Small intestine (tissue), 7 donors: ENCODE measurements at regions not wholly inside any gene's neighbourhood (a gene's known extent, or its start where the extent isn't known, plus 50 kb on each side); places are given as distances from the start of the nearest gene placed in this dataset.

Source experiments
- DNase-seq, 2 donors: peaks; one replicate each; pipeline versions ENCODE4 v3.0.0 to v3.0.0-alpha.2; 2013
- FAIRE-seq: peaks from 2 replicates; lab custom pipeline; 2012; peaks lifted over from hg19 to GRCh38; lab: Jason Lieb, UNC
- H3K27ac ChIP-seq, 3 donors: one replicate each; pipeline ENCODE4 v1.5.1; 2013; ENCODE audit warnings: low read length in 2 of 3, mild to moderate bottlenecking in 2 of 3, control low read depth in 1 of 3, inconsistent platforms in 1 of 3, low read depth in 1 of 3, moderate library complexity in 1 of 3
- H3K27me3 ChIP-seq, 3 donors: one replicate each; pipeline ENCODE4 v1.6.1; 2013; ENCODE audit warnings: low read length in 3 of 3, inconsistent platforms in 1 of 3; ENCODE audit not compliant: control insufficient read depth in 3 of 3, insufficient read depth in 3 of 3
- H3K36me3 ChIP-seq, 3 donors: one replicate each; pipeline ENCODE4 v1.6.1; 2013; ENCODE audit warnings: low read length in 3 of 3, inconsistent platforms in 1 of 3, low read depth in 1 of 3, mild to moderate bottlenecking in 1 of 3, moderate library complexity in 1 of 3; ENCODE audit not compliant: control insufficient read depth in 3 of 3, insufficient read depth in 2 of 3
- H3K4me1 ChIP-seq, 3 donors: one replicate each; pipeline ENCODE4 v1.6.1; 2013; ENCODE audit warnings: low read length in 2 of 3, inconsistent platforms in 1 of 3, low read depth in 1 of 3, mild to moderate bottlenecking in 1 of 3, moderate library complexity in 1 of 3; ENCODE audit not compliant: control insufficient read depth in 3 of 3, insufficient read depth in 2 of 3
- H3K4me3 ChIP-seq, 3 donors: one replicate each; pipeline ENCODE4 v1.5.1; 2013; ENCODE audit warnings: low read length in 3 of 3, control low read depth in 1 of 3, inconsistent platforms in 1 of 3, low read depth in 1 of 3, mild to moderate bottlenecking in 1 of 3, moderate library complexity in 1 of 3
- H3K9me3 ChIP-seq, 2 donors: one replicate each; pipeline ENCODE4 v1.6.1; 2013; ENCODE audit warnings: low read depth in 1 of 2, low read length in 1 of 2; ENCODE audit not compliant: control insufficient read depth in 2 of 2, insufficient read depth in 1 of 2
- WGBS, 3 donors: extraction: QIAGEN DNeasy Blood & Tissue Kit; methylation state at CpG; one replicate each; pipeline ENCODE4 v1.1.7; 2013; 5-methylcytosine and 5-hydroxymethylcytosine counted together
- donor health status: healthy with polysubstance abuse.
- donor health status: control.
- donor health status: control.
- donor health status: Bipolar disorder and iron deficiency.
- donor health status: healthy.

GRCh38 chr10:130240409-130240808 is 104.2 kb downstream of the GLRX3 start:
- Histone ChIP-seq H3K4me3 (no peak overlapping the region), H3K9me3 (peaks cover 0 to 2% of the 10 kb centered on the region in 2 donors), H3K27me3 (peaks cover 0 to 2% (median 0%) of the 10 kb centered on the region in 3 donors), H3K36me3 (no peaks in the 10 kb centered on the region), H3K27ac (no peak overlapping the region), H3K4me1 (no peaks in the 10 kb centered on the region)
- FAIRE-seq = no peak
- DNase-seq = no peak
- 86 to 92% (median 90%) methylated on average over 2 of the region's 2 CpGs for WGBS, 3 donors

GRCh38 chr10:130242513-130242912 is 106.3 kb downstream of the GLRX3 start:
- Histone ChIP-seq H3K27ac (no peak overlapping the region), H3K27me3 (peaks cover 0 to 2% (median 0%) of the 10 kb centered on the region in 3 donors), H3K4me3 (no peak overlapping the region), H3K36me3 (no peaks in the 10 kb centered on the region), H3K9me3 (peaks cover 0 to 2% of the 10 kb centered on the region in 2 donors), H3K4me1 (no peaks in the 10 kb centered on the region)
- 46 to 53% (median 51%) methylated on average over 3 of the region's 3 CpGs for WGBS, 3 donors
- FAIRE-seq = no peak
- no peak for DNase-seq

GRCh38 chr10:130243015-130243414 is 106.8 kb downstream of the GLRX3 start:
- Histone ChIP-seq H3K27ac (no peak overlapping the region), H3K27me3 (peaks cover 0 to 2% (median 0%) of the 10 kb centered on the region in 3 donors), H3K36me3 (no peaks in the 10 kb centered on the region), H3K4me3 (no peak overlapping the region), H3K9me3 (peaks cover 0 to 2% of the 10 kb centered on the region in 2 donors), H3K4me1 (no peaks in the 10 kb centered on the region)
- FAIRE-seq = no peak
- no peak for DNase-seq
- WGBS, 3 donors = 66 to 86% (median 74%) methylated on average over 3 of the region's 3 CpGs

- H3K27ac ChIP-seq = no peak overlapping the region
- H3K36me3 ChIP-seq = no peaks in the 10 kb centered on the region
- H3K9me3 ChIP-seq = peaks cover 0 to 2% of the 10 kb centered on the region in 2 donors
- H3K4me3 ChIP-seq = no peak overlapping the region
- DNase-seq (no peak), FAIRE-seq (no peak)
- no peaks in the 10 kb centered on the region for H3K4me1 ChIP-seq
- 85 to 90% (median 86%) methylated on average over 16 of the region's 16 CpGs for WGBS, 3 donors
- H3K27me3 ChIP-seq = peaks cover 0 to 2% (median 0%) of the 10 kb centered on the region in 3 donors
Measured at GRCh38 chr10:130244031-130244927, 108.1 kb downstream of the GLRX3 start.

DNA sequence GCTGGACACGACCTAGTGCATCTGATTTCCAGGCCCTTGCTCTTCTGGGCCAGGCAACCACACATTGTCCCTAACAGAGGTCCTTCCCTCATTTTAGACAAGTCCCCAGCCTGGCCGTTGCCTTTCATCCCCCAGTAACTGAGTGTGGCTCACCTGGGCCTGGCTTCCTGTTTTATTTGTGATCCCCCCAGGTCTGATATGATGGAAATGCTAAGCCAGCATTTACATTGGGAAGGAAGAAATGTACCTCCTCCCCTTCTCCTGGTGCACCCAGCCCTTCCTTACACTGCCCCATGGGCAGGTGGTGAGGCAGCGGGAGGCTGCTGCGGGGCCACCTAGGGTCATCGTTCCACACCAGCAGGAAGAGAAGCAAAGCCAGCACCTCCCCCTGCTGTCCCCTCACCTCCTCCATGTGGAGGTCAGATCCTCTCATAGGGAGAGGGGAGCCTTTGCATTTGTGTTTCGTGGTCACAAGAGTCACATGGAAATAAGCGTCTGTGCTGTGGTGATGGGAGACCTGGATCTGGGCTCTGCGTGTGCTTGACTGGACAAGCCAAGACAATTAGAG is 108.8 kb downstream of the GLRX3 start:
- H3K4me3 ChIP-seq = no peak overlapping the region
- FAIRE-seq = no peak
- peaks cover 0 to 2% of the 10 kb centered on the region in 2 donors for H3K9me3 ChIP-seq
- no peaks in the 10 kb centered on the region for H3K36me3 ChIP-seq
- peaks cover 0 to 2% (median 0%) of the 10 kb centered on the region in 3 donors for H3K27me3 ChIP-seq
- DNase-seq = no peak
- no peak overlapping the region for H3K27ac ChIP-seq
- 76 to 83% (median 78%) methylated on average over 8 of the region's 8 CpGs for WGBS, 3 donors
- H3K4me1 ChIP-seq = no peaks in the 10 kb centered on the region

GRCh38 chr10:130246113-130246512 is 109.9 kb downstream of the GLRX3 start:
- no peak overlapping the region for H3K27ac ChIP-seq
- H3K36me3 ChIP-seq = no peaks in the 10 kb centered on the region
- FAIRE-seq = no peak
- H3K9me3 ChIP-seq = peaks cover 0 to 2% of the 10 kb centered on the region in 2 donors
- DNase-seq = no peak
- no peaks in the 10 kb centered on the region for H3K4me1 ChIP-seq
- WGBS, 3 donors = 84 to 91% (median 91%) methylated on average over 4 of the region's 4 CpGs
- peaks cover 0 to 2% (median 0%) of the 10 kb centered on the region in 3 donors for H3K27me3 ChIP-seq
- H3K4me3 ChIP-seq = no peak overlapping the region

DNA sequence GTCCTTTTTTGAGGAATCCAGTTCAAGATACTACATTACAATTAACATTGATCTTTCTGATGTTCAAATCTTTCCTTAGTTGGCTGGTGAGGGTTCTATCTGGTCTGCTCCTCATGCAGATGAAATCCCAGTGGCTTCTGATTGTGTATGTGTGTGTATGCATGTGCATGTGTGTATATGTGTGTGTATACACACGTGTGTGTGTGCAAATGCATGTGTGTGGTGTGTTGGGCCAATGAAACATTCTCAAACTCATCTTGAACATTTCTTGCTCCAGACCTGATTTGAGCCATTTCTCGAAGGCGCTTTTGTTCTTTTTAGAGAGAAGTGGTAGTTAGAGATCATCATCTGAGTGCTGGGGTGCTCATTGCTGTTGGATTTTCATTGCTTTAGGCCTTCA is 113.9 kb downstream of the GLRX3 start:
- no peak overlapping the region for H3K27ac ChIP-seq
- no peaks in the 10 kb centered on the region for H3K9me3 ChIP-seq
- no peak overlapping the region for H3K4me3 ChIP-seq
- DNase-seq (no peak), FAIRE-seq (no peak)
- H3K27me3 ChIP-seq = no peaks in the 10 kb centered on the region
- H3K36me3 ChIP-seq = no peaks in the 10 kb centered on the region
- H3K4me1 ChIP-seq = no peaks in the 10 kb centered on the region
- 59 to 70% (median 68%) methylated on average over 3 of the region's 3 CpGs for whole genome bisulfite sequencing, 3 donors

- FAIRE-seq (no peak), DNase-seq (no peak)
- Histone ChIP-seq H3K9me3 (no peaks in the 10 kb centered on the region), H3K36me3 (no peaks in the 10 kb centered on the region), H3K27ac (no peak overlapping the region), H3K4me3 (no peak overlapping the region), H3K27me3 (no peaks in the 10 kb centered on the region), H3K4me1 (no peaks in the 10 kb centered on the region)
- 60 to 82% (median 71%) methylated on average over 4 of the region's 4 CpGs for WGBS, 3 donors
Measured at GRCh38 chr10:130251766-130252165, 115.6 kb downstream of the GLRX3 start.
